HEK293 (cell line): ENCODE measurements at regions not wholly inside any gene's neighbourhood (a gene's known extent, or its start where the extent isn't known, plus 50 kb on each side); places are given as distances from the start of the nearest gene placed in this dataset.

ENCODE experiments used
- CTCF ChIA-PET: fragments of 350-600 bp; formaldehyde crosslinking; extraction: SDS; loops from one replicate; lab custom pipeline; 2021; ENCODE audit warnings: antibody characterized with exemption; lab: Yijun Ruan, JAX
- POLR2A ChIA-PET: fragments of 300-600 bp; formaldehyde crosslinking; extraction: SDS; loops from one replicate; lab custom pipeline; 2020; ENCODE audit warnings: antibody characterized with exemption, inconsistent platforms; lab: Yijun Ruan, JAX
- H3K27ac ChIP-seq: fragments of 200-500 bp; sonication (Bioruptor generic); 2 replicates; pipeline ENCODE4 v1.5.1; 2014; ENCODE audit warnings: low read depth, low read length, control low read depth, inconsistent platforms; ENCODE audit errors: extremely low read depth
- H3K36me3 ChIP-seq, 2 experiments: fragments of 200-500 bp in 1 of 2; sonication (Bioruptor generic) in 1 of 2; 1 replicate in 1 of 2; 2 replicates in 1 of 2; pipeline ENCODE4 v1.5.1; 2014 to 2017; ENCODE audit warnings: inconsistent platforms in 2 of 2, low read length in 2 of 2; ENCODE audit not compliant: control insufficient read depth in 2 of 2, insufficient read depth in 1 of 2
- H3K4me1 ChIP-seq: fragments of 200-500 bp; sonication (Bioruptor generic); 2 replicates; pipeline ENCODE4 v1.5.1; 2014; ENCODE audit warnings: mild to moderate bottlenecking, low read length, inconsistent platforms; ENCODE audit not compliant: control insufficient read depth, insufficient read depth
- H3K4me3 ChIP-seq: 2 replicates; pipeline ENCODE4 v1.5.1; 2011; ENCODE audit warnings: low read depth, mild to moderate bottlenecking, control low read depth, low read length, moderate library complexity
- H3K9me3 ChIP-seq: fragments of 200-500 bp; sonication (Bioruptor generic); 2 replicates; pipeline ENCODE4 v1.5.1; 2014; ENCODE audit warnings: low read depth, low read length, inconsistent platforms; ENCODE audit not compliant: control insufficient read depth, insufficient read depth
- FEZF1 ChIP-seq: fragments of 450-650 bp; formaldehyde crosslinking; IDR thresholded peaks from 2 replicates; pipeline ENCODE4 v1.5.1; 2016; ENCODE audit warnings: missing biosample characterization, missing genetic modification characterization
- HOXD13 ChIP-seq: sonication (generic); formaldehyde crosslinking; IDR thresholded peaks from 2 replicates; pipeline ENCODE4 v1.8.0; 2022; ENCODE audit warnings: missing genetic modification reagents, borderline replicate concordance
- PBX3 ChIP-seq: sonication (generic); formaldehyde crosslinking; IDR thresholded peaks from 2 replicates; pipeline ENCODE4 v1.8.1; 2022; ENCODE audit warnings: mild to moderate bottlenecking, moderate library complexity, missing genetic modification reagents
- SALL2 ChIP-seq: fragments of 450-650 bp; formaldehyde crosslinking; IDR thresholded peaks from 2 replicates; pipeline ENCODE4 v1.5.0; 2017; ENCODE audit warnings: missing biosample characterization, mild to moderate bottlenecking, missing genetic modification characterization, borderline replicate concordance
- SCRT1 ChIP-seq: fragments of 450-650 bp; formaldehyde crosslinking; IDR thresholded peaks from 2 replicates; pipeline ENCODE4 v1.5.1; 2016; ENCODE audit warnings: missing biosample characterization, missing genetic modification characterization, borderline replicate concordance
- SETDB1 ChIP-seq: IDR thresholded peaks from one replicate; pipeline ENCODE4 v1.6.1; 2017; ENCODE audit warnings: mild to moderate bottlenecking, low read length, moderate library complexity, mixed read lengths; ENCODE audit not compliant: insufficient read length
- ZFP69B ChIP-seq: fragments of 450-650 bp; formaldehyde crosslinking; IDR thresholded peaks from 2 replicates; pipeline ENCODE4 v1.5.1; 2016; ENCODE audit warnings: missing biosample characterization, missing genetic modification characterization
- ZNF248 ChIP-seq: fragments of 450-650 bp; formaldehyde crosslinking; IDR thresholded peaks from 2 replicates; pipeline ENCODE4 v1.5.1; 2017; ENCODE audit warnings: missing biosample characterization, missing genetic modification characterization
- ZNF274 ChIP-seq, 2 experiments: fragments of 200-500 bp in 1 of 2; fragments of 450-650 bp in 1 of 2; sonication (Bioruptor generic) in 1 of 2; formaldehyde crosslinking in 1 of 2; IDR thresholded peaks; 2 replicates each; pipeline versions ENCODE4 v1.5.1 to v1.6.1; 2014 to 2016; ENCODE audit warnings: borderline replicate concordance in 1 of 2, inconsistent platforms in 1 of 2, low read length in 1 of 2, missing biosample characterization in 1 of 2, missing genetic modification characterization in 1 of 2
- ZNF335 ChIP-seq: fragments of 450-650 bp; formaldehyde crosslinking; conservative IDR thresholded peaks from 2 replicates; pipeline ENCODE4 v1.5.1; 2016; ENCODE audit warnings: missing biosample characterization, missing genetic modification characterization
- ZNF366 ChIP-seq: fragments of 450-650 bp; formaldehyde crosslinking; conservative IDR thresholded peaks from 2 replicates; pipeline ENCODE4 v1.5.1; 2016; ENCODE audit warnings: missing biosample characterization, missing genetic modification characterization
- ZNF398 ChIP-seq: fragments of 450-650 bp; formaldehyde crosslinking; IDR thresholded peaks from 2 replicates; pipeline ENCODE4 v1.5.1; 2017; ENCODE audit warnings: missing biosample characterization, missing genetic modification characterization
- ZNF404 ChIP-seq: fragments of 450-650 bp; formaldehyde crosslinking; IDR thresholded peaks from 2 replicates; pipeline ENCODE4 v1.5.1; 2017; ENCODE audit warnings: missing biosample characterization, missing genetic modification characterization
- ZNF580 ChIP-seq: fragments of 450-650 bp; formaldehyde crosslinking; IDR thresholded peaks from 2 replicates; pipeline ENCODE4 v1.5.1; 2016; ENCODE audit warnings: missing biosample characterization, missing genetic modification characterization
- ZNF654 ChIP-seq: fragments of 450-650 bp; formaldehyde crosslinking; IDR thresholded peaks from 2 replicates; pipeline ENCODE4 v1.5.1; 2016; ENCODE audit warnings: low read depth, missing biosample characterization, missing genetic modification characterization
- ZNF692 ChIP-seq: fragments of 450-650 bp; formaldehyde crosslinking; IDR thresholded peaks from 2 replicates; pipeline ENCODE4 v1.5.1; 2016; ENCODE audit warnings: missing biosample characterization, missing genetic modification characterization
- TF ChIP-seq, protein P1 (sequence below): fragments of 450-650 bp; formaldehyde crosslinking; IDR thresholded peaks from 2 replicates; pipeline ENCODE4 v1.5.1; 2016; ENCODE audit warnings: missing biosample characterization, missing genetic modification characterization
- TF ChIP-seq, protein P2 (sequence below): fragments of 450-650 bp; formaldehyde crosslinking; IDR thresholded peaks from 2 replicates; pipeline ENCODE4 v1.5.1; 2016; ENCODE audit warnings: missing biosample characterization, missing genetic modification characterization

DNA sequence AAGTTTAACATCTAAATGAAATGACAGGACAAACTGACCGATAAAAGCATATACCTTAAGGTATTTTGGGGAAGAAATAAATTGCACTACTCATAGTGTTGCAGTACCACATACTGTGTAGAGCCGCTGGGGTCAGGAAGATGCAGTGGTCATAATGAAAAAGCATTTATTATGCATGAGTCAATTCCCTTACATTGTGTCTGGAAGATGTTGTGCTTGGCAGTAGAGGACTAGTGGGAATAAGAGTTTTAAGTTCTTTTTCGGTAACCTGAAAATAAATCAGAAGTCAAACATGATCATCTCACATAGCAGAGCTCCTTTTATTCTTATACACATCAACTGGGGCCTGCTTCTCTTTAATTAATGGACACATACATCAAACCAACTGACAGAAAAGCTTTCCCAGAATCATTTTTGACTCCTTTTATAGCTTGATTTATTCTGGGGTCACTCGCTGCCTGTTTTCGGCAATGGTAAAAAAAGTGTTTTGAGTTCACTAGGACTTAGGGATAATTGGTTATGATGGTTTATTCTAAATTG is 262.5 kb upstream of the CHD1 start:
- TF ChIP-seq, protein P1, sequence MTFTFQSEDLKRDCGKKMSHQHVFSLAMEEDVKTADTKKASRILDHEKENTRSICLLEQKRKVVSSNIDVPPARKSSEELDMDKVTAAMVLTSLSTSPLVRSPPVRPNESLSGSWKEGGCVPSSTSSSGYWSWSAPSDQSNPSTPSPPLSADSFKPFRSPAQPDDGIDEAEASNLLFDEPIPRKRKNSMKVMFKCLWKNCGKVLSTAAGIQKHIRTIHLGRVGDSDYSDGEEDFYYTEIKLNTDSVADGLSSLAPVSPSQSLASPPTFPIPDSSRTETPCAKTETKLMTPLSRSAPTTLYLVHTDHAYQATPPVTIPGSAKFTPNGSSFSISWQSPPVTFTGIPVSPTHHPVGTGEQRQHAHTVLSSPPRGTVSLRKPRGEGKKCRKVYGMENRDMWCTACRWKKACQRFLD (tag by site-specific recombination) = no peak
- TF ChIP-seq HOXD13 (CRISPR knock-in tag) = no peak
- TF ChIP-seq ZNF404 (tag by site-specific recombination) = no peak
- TF ChIP-seq ZNF366 (tag by site-specific recombination) = no peak
- Histone ChIP-seq H3K4me1 (peaks cover 3% of the 10 kb centered on the region), H3K27ac (no peak overlapping the region), H3K9me3 (no peaks in the 10 kb centered on the region), H3K4me3 (no peak overlapping the region), H3K36me3 (no peaks in the 10 kb centered on the region)
- ChIA-PET CTCF (interaction anchor here (0.7 to 0.8 kb wide), 2 partner anchors 1239 to 1525 kb away, joined by 3 read pairs; no protein-coding TSS in a partner anchor), POLR2A (no interaction called here)

GRCh38 chr5:99187611-99188010 is 258.8 kb upstream of the CHD1 start:
- peaks cover 3% of the 10 kb centered on the region for H3K4me1 ChIP-seq
- ChIA-PET CTCF (no interaction called here), POLR2A (no interaction called here)
- TF ChIP-seq ZNF398 (tag by site-specific recombination) (0 out of 2 replicates have a peak, but pooled peaks have one; percentile 10), ZNF580 (tag by site-specific recombination) (0 out of 2 replicates have a peak, but pooled peaks have one; percentile 19), ZNF654 (no peak), ZNF692 (peak; percentile 50; the same call in 1 of the 2 replicates), FEZF1 (tag by site-specific recombination) (peak; percentile 43; the same call in 1 of the 2 replicates), ZNF335 (peak; percentile 45)
- H3K36me3 ChIP-seq = no peaks in the 10 kb centered on the region
- H3K4me3 ChIP-seq = no peak overlapping the region
- H3K27ac ChIP-seq = no peak overlapping the region
- H3K9me3 ChIP-seq = no peaks in the 10 kb centered on the region

DNA sequence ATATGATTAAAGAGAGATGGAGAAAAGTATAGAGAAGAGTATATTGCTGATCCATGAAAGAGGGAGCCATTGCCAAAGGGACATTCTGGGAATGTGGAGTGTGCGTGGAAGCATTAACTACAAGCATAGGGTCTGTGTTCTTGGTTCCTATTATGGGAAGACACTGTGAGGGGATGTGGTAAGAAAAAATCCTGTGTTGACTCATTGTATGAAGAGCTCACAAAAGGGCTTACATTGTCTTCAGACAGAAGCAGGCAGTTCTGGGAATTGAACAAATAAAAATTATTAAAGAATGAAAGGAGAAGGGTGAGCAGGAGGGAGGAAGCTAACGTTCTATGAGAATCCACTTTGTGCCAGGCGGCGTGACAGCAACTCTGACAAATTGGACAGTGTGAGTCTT is 250.4 kb upstream of the CHD1 start:
- POLR2A ChIA-PET = no interaction called here
- Histone ChIP-seq H3K36me3 (no peaks in the 10 kb centered on the region), H3K4me3 (no peak overlapping the region), H3K27ac (no peak overlapping the region), H3K4me1 (no peaks in the 10 kb centered on the region), H3K9me3 (no peaks in the 10 kb centered on the region)
- TF ChIP-seq ZNF248 (tag by site-specific recombination) (no peak), SCRT1 (tag by site-specific recombination) (no peak), ZFP69B (tag by site-specific recombination) (no peak), PBX3 (CRISPR knock-in tag) (no peak), SETDB1 (no peak), ZNF274 (IDR thresholded peaks at IDR 0.05; ENCODE audit: low read length) (no peak), ZNF274 (tag by site-specific recombination; IDR thresholded peaks at IDR 0.05; ENCODE audit: borderline replicate concordance) (no peak), SALL2 (no peak)
- TF ChIP-seq, protein P2, sequence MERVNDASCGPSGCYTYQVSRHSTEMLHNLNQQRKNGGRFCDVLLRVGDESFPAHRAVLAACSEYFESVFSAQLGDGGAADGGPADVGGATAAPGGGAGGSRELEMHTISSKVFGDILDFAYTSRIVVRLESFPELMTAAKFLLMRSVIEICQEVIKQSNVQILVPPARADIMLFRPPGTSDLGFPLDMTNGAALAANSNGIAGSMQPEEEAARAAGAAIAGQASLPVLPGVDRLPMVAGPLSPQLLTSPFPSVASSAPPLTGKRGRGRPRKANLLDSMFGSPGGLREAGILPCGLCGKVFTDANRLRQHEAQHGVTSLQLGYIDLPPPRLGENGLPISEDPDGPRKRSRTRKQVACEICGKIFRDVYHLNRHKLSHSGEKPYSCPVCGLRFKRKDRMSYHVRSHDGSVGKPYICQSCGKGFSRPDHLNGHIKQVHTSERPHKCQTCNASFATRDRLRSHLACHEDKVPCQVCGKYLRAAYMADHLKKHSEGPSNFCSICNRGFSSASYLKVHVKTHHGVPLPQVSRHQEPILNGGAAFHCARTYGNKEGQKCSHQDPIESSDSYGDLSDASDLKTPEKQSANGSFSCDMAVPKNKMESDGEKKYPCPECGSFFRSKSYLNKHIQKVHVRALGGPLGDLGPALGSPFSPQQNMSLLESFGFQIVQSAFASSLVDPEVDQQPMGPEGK (tag by site-specific recombination) = no peak
- CTCF ChIA-PET = no interaction called here
